Ovary (tissue), 3 donors: ENCODE measurements at regions not wholly inside any gene's neighbourhood (a gene's known extent, or its start where the extent isn't known, plus 50 kb on each side); places are given as distances from the start of the nearest gene placed in this dataset.

Source experiments
- EP300 ChIP-seq: sonication (generic); formaldehyde crosslinking; IDR thresholded peaks from one replicate; pipeline ENCODE4 v1.6.1; 2017; ENCODE audit warnings: antibody characterized with exemption
- POLR2A ChIP-seq: fragments of 450-650 bp; IDR thresholded peaks from one replicate; pipeline ENCODE4 v1.6.1; 2017; ENCODE audit warnings: antibody characterized with exemption, mild to moderate bottlenecking, moderate library complexity
- TF ChIP-seq, protein P1 (sequence below), 3 donors: fragments of 450-650 bp in 2 of 3; fragments of 200-600 bp in 1 of 3; IDR thresholded peaks; one replicate each; pipeline versions ENCODE4 v1.5.1 to v1.8.0; 2016 to 2022; ENCODE audit warnings: antibody characterized with exemption in 3 of 3, mild to moderate bottlenecking in 1 of 3
- donor health status: DM: no; HTN: no; CAD: no.

- TF ChIP-seq, protein P1, sequence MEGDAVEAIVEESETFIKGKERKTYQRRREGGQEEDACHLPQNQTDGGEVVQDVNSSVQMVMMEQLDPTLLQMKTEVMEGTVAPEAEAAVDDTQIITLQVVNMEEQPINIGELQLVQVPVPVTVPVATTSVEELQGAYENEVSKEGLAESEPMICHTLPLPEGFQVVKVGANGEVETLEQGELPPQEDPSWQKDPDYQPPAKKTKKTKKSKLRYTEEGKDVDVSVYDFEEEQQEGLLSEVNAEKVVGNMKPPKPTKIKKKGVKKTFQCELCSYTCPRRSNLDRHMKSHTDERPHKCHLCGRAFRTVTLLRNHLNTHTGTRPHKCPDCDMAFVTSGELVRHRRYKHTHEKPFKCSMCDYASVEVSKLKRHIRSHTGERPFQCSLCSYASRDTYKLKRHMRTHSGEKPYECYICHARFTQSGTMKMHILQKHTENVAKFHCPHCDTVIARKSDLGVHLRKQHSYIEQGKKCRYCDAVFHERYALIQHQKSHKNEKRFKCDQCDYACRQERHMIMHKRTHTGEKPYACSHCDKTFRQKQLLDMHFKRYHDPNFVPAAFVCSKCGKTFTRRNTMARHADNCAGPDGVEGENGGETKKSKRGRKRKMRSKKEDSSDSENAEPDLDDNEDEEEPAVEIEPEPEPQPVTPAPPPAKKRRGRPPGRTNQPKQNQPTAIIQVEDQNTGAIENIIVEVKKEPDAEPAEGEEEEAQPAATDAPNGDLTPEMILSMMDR (IDR thresholded peaks at IDR 0.05): no peak
- TF ChIP-seq EP300: no peak
- TF ChIP-seq POLR2A: no peak
Measured at GRCh38 chr6:6749702-6750491, 161.4 kb downstream of the LY86 start.
